Epithelial cell of esophagus (primary cell): ENCODE measurements at regions not wholly inside any gene's neighbourhood (a gene's known extent, or its start where the extent isn't known, plus 50 kb on each side); places are given as distances from the start of the nearest gene placed in this dataset.
"Not testable (repeated sequence)": the region's sequence is repeated elsewhere in the genome, so short reads cannot be mapped to it uniquely, and the experiment has no call there.

Experiments
- DNase-seq: peaks from one replicate; pipeline ENCODE4 v3.0.0; 2010; ENCODE audit warnings: low read depth
- H3K4me3 ChIP-seq: 2 replicates; pipeline ENCODE4 v1.5.1; 2011; ENCODE audit warnings: mild to moderate bottlenecking, low read length, control low read depth
- CTCF ChIP-seq: IDR thresholded peaks from 2 replicates; pipeline ENCODE4 v1.5.1; 2011; ENCODE audit warnings: low read depth, mild to moderate bottlenecking, low read length, control low read depth, inconsistent platforms; ENCODE audit not compliant: insufficient read depth; ENCODE audit errors: missing control alignments

GRCh38 chrX:56029188-56029587, 203.0 kb upstream of the KLF8 start:
- TF ChIP-seq CTCF, result no peak
- no peak overlapping the region for H3K4me3 ChIP-seq
- DNase-seq, result no peak

- H3K4me3 ChIP-seq, result no peak overlapping the region
- TF ChIP-seq CTCF, result no peak
- no peak for DNase-seq
Observed at GRCh38 chrX:56029691-56030090, 202.5 kb upstream of the KLF8 start.

- no peak for DNase-seq
- no peak overlapping the region for H3K4me3 ChIP-seq
- TF ChIP-seq CTCF, result no peak
Observed at GRCh38 chrX:56031409-56031808, 200.7 kb upstream of the KLF8 start.

GRCh38 chrX:56033495-56034180, 198.5 kb upstream of the KLF8 start:
- no peak for TF ChIP-seq CTCF
- no peak overlapping the region for H3K4me3 ChIP-seq

GRCh38 chrX:56052673-56053330, 179.4 kb upstream of the KLF8 start:
- not testable (repeated sequence) for H3K4me3 ChIP-seq, DNase-seq

More at GRCh38 chrX:56033495-56034180, 198.5 kb upstream of the KLF8 start:
- DNase-seq, result no peak

GRCh38 chrX:56057325-56057724, 174.8 kb upstream of the KLF8 start:
- no peak for DNase-seq
- no peak for TF ChIP-seq CTCF
- no peak overlapping the region for H3K4me3 ChIP-seq

- TF ChIP-seq CTCF, result no peak
- DNase-seq, result no peak
- no peak overlapping the region for H3K4me3 ChIP-seq
Observed at GRCh38 chrX:56066016-56066415, 166.1 kb upstream of the KLF8 start.
